HL-60/S4 treated with retinoic acid at 250 ng/mL for 4 days and 3 days (cell line): ENCODE measurements at regions not wholly inside any gene's neighbourhood (a gene's known extent, or its start where the extent isn't known, plus 50 kb on each side); places are given as distances from the start of the nearest gene placed in this dataset.
"Not testable (repeated sequence)": the region's sequence is repeated elsewhere in the genome, so short reads cannot be mapped to it uniquely, and the experiment has no call there.

ENCODE experiments used
- in situ Hi-C: fragments of 300-500 bp; cut with MboI; formaldehyde crosslinking; loops from 2 replicates; pipeline ENCODE4 v1.7.0; 2022; ENCODE audit warnings: low sequenced_read_pairs

- in situ Hi-C loops = no loop called here
Observed at GRCh38 chr2:40043641-40044040, 264.6 kb upstream of the THUMPD2 start.

- in situ Hi-C loops = no loop called here
Observed at GRCh38 chr2:40043191-40043590, 264.1 kb upstream of the THUMPD2 start.

- in situ Hi-C loops = no loop called here
Observed at GRCh38 chr2:40041422-40042382, 262.6 kb upstream of the THUMPD2 start.

GRCh38 chr2:40039549-40039948 is 260.5 kb upstream of the THUMPD2 start:
- in situ Hi-C loops = no loop called here

- in situ Hi-C loops = no loop called here
Observed at GRCh38 chr2:40038646-40039045, 259.6 kb upstream of the THUMPD2 start.

GRCh38 chr2:40037303-40037702 is 258.2 kb upstream of the THUMPD2 start:
- in situ Hi-C loops = no loop called here

- in situ Hi-C loops = no loop called here
Observed at GRCh38 chr2:40036241-40036640, 257.2 kb upstream of the THUMPD2 start.

GRCh38 chr2:40034801-40035200 is 255.7 kb upstream of the THUMPD2 start:
- in situ Hi-C loops = no loop called here

- in situ Hi-C loops = no loop called here
Observed at GRCh38 chr2:40034198-40034597, 255.1 kb upstream of the THUMPD2 start.

- in situ Hi-C loops = no loop called here
Observed at GRCh38 chr2:40033781-40034180, 254.7 kb upstream of the THUMPD2 start.

GRCh38 chr2:40032650-40033319 is 253.7 kb upstream of the THUMPD2 start:
- in situ Hi-C loops = no loop called here

GRCh38 chr2:40030456-40030975 is 251.5 kb upstream of the THUMPD2 start:
- in situ Hi-C loops = no loop called here

- in situ Hi-C loops = no loop called here
Observed at GRCh38 chr2:40028792-40029488, 249.9 kb upstream of the THUMPD2 start.

GRCh38 chr2:40027968-40028367 is 248.9 kb upstream of the THUMPD2 start:
- in situ Hi-C loops = no loop called here

GRCh38 chr2:40025276-40025675 is 246.2 kb upstream of the THUMPD2 start:
- in situ Hi-C loops = not testable (repeated sequence)

- in situ Hi-C loops = no loop called here
Observed at GRCh38 chr2:40020997-40021396, 241.9 kb upstream of the THUMPD2 start.

GRCh38 chr2:40016151-40016885 is 237.3 kb upstream of the THUMPD2 start:
- in situ Hi-C loops = no loop called here

- in situ Hi-C loops = not testable (repeated sequence)
Observed at GRCh38 chr2:40013962-40014361, 234.9 kb upstream of the THUMPD2 start.

- in situ Hi-C loops = no loop called here
Observed at GRCh38 chr2:40004336-40004735, 225.3 kb upstream of the THUMPD2 start.

- in situ Hi-C loops = no loop called here
Observed at GRCh38 chr2:40002339-40002738, 223.3 kb upstream of the THUMPD2 start.

- in situ Hi-C loops = no loop called here
Observed at GRCh38 chr2:39999864-40000263, 220.8 kb upstream of the THUMPD2 start.
